Activated T-cell treated with anti-CD3 and anti-CD28 coated beads, Interleukin-2, amount 50 U/mL, for 72 hours (primary cell): ENCODE measurements at regions not wholly inside any gene's neighbourhood (a gene's known extent, or its start where the extent isn't known, plus 50 kb on each side); places are given as distances from the start of the nearest gene placed in this dataset.

Experiments used
- ATAC-seq, 2 donors: fragments of 150-1000 bp; cut with Tn5 transposase; replicated peaks in 1 of 2; 2 replicates each; pipeline ENCODE4 v1.10.0; 2021; ENCODE audit warnings: moderate library complexity in 2 of 2, mild to moderate bottlenecking in 1 of 2
- DNase-seq, 2 donors: peaks; one replicate each; pipeline ENCODE4 v3.0.0; 2021 to 2022; ENCODE audit warnings: mixed read lengths in 1 of 2
- H3K27ac Mint-ChIP-seq: one replicate; pipeline ENCODE4 v1.8.0; 2022; ENCODE audit warnings: mild to moderate bottlenecking, moderate library complexity, mixed read lengths
- H3K27me3 Mint-ChIP-seq: one replicate; pipeline ENCODE4 v1.8.0; 2022; ENCODE audit warnings: low read depth, mixed read lengths
- H3K36me3 Mint-ChIP-seq, 2 donors: one replicate each; pipeline ENCODE4 v1.8.0; 2022; ENCODE audit warnings: mixed read lengths in 2 of 2, mild to moderate bottlenecking in 1 of 2; ENCODE audit not compliant: insufficient read depth in 2 of 2
- H3K4me1 Mint-ChIP-seq: one replicate; pipeline ENCODE4 v1.8.0; 2022; ENCODE audit warnings: low read depth, mixed read lengths
- H3K4me3 Mint-ChIP-seq, 2 donors: one replicate each; pipeline ENCODE4 v1.8.0; 2022; ENCODE audit warnings: mild to moderate bottlenecking in 2 of 2, mixed read lengths in 2 of 2, moderate library complexity in 2 of 2
- H3K9me3 Mint-ChIP-seq, 2 donors: one replicate each; pipeline ENCODE4 v1.8.0; 2022; ENCODE audit warnings: mixed read lengths in 2 of 2

DNA sequence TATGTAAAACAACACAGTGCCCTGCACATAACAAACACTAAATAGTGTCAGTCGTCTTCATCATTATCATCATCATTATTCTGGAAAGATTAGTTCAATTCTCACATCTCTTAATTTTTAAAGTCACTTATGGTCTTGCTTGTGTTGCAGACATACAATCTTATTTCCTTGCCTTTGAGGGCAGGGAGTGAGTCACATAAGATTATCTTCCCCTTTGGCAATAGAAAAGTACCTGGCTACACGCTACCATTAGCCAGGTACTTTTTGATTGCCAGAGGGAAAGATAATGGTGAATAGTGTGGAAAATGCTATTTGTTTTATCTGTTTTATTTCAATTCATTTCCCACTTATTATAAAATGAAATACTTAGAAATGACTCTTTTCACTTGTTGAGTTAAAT, 76.6 kb upstream of the RMDN2 start:
- H3K4me1 Mint-ChIP-seq: peaks cover 21% of the 10 kb centered on the region
- H3K27me3 Mint-ChIP-seq: no peaks in the 10 kb centered on the region
- DNase-seq (no peak), ATAC-seq (no peak)
- no peak overlapping the region for H3K4me3 Mint-ChIP-seq
- H3K36me3 Mint-ChIP-seq: no peaks in the 10 kb centered on the region
- H3K27ac Mint-ChIP-seq: no peak overlapping the region
- no peaks in the 10 kb centered on the region for H3K9me3 Mint-ChIP-seq

DNA sequence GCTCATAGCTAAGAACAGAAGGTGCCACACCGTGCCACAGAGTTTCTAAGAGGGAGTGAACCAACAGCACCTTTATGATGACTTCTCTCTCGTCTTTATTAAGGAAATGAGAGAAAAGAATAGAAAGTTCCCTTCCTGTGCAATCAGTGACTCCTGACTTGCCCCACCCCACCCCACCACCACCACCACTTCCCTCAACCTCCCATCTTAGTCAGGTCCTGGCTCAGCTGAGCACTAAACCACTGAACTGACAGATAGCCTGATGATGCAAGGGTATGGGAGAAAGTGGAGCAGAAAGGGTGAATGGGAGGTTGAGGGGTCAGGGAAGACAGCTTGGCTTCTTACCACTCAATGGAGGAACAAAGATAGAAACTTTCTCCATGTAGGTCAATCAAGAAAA, 75.2 kb upstream of the RMDN2 start:
- no peak overlapping the region for H3K27ac Mint-ChIP-seq
- no peak for DNase-seq
- H3K4me3 Mint-ChIP-seq: no peak overlapping the region
- ATAC-seq: peak; percentile 31 to 43
- peaks cover 26% of the 10 kb centered on the region for H3K4me1 Mint-ChIP-seq
- H3K9me3 Mint-ChIP-seq: no peaks in the 10 kb centered on the region
- no peaks in the 10 kb centered on the region for H3K36me3 Mint-ChIP-seq
- H3K27me3 Mint-ChIP-seq: no peaks in the 10 kb centered on the region

DNA sequence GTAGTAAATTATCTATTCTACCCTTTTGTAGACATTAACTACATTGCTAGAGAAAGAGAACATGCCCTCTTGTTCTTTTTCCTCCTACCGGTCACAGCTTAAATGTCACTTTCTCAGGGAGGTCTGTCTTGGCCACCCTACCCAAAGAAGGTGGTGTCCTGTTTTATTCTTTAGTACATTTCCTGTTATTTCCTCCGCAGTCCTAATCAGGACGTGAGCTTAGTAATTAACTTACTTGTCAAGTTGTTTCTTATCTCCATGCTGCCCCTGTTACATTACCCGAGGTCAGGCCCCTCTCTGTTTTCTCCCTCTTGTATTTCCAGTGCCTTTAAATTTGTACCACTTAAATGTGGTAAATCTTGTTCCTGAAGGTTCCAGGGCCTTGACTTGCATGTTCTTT, 73.7 kb upstream of the RMDN2 start:
- H3K27me3 Mint-ChIP-seq: peaks cover 7% of the 10 kb centered on the region
- no peaks in the 10 kb centered on the region for H3K9me3 Mint-ChIP-seq
- DNase-seq (no peak), ATAC-seq (peak in 1 of 2 donors; percentile 16)
- peak overlapping the region; percentile 20 to 55 for H3K4me3 Mint-ChIP-seq
- H3K4me1 Mint-ChIP-seq: peaks cover 27% of the 10 kb centered on the region
- peak overlapping the region; percentile 93 for H3K27ac Mint-ChIP-seq
- H3K36me3 Mint-ChIP-seq: no peaks in the 10 kb centered on the region

DNA sequence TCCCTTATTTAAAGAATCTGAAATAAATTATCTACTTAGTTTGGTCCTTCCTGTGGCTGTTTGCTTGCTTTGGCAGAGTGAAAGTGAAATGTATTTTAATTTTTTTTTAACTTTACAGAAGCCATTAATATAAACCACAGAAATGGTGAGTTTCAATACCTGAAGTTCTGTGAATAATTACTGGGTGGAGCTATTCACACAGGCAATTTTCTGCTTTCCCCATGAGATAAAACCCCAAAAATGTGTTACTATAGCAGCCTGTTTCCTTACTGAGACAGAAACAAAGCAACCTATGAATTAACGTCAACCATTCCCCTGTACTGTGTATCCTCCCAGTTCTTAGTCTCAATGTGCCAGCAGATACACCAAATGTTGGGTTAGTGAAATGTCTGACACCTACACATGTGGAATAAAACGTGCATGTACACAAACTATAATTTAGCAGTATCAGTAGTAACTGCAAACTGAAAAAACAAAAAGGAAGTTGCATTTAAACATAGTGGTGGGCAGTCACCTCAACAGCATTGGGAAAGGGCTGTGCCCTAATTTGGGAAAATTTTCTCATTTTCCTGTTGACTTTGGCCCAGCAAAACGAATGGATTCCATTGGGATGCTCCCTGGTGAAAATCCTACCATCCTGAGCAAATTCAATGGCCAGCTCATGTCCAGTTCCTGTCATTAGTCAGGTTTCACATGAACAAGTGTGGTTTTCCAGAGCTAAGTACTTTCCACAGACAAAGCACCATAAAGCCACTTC, 73.1 kb upstream of the RMDN2 start:
- Mint-ChIP-seq H3K27me3 (peaks cover 13% of the 10 kb centered on the region), H3K4me1 (peaks cover 30% of the 10 kb centered on the region), H3K27ac (peak overlapping the region; percentile 93), H3K36me3 (no peaks in the 10 kb centered on the region), H3K9me3 (no peaks in the 10 kb centered on the region), H3K4me3 (peak overlapping the region; percentile 20 to 55)
- no peak for DNase-seq
- ATAC-seq: peak; percentile 68 to 79

DNA sequence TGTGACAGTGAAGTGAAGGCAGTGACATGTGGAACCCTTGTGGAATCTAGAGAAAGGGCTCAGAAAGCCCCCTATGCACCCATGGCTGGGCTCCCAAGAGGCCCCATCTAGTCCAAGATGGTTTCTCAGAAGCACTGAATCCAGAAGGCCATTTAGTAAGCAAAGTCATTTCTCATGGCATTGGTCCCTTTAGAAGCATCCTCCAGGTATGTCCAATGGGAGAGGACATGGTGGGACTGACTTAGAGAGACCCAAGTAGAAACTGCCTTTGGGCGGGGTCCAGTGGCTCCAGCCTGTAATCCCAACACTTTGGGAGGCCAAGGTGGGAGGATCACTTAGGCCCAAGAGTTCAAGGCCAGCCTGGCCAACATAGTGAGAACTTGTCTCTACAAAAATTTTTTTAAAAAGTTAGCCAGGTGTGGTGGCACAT, 72.5 kb upstream of the RMDN2 start:
- Mint-ChIP-seq H3K36me3 (no peaks in the 10 kb centered on the region), H3K9me3 (no peaks in the 10 kb centered on the region), H3K4me1 (peaks cover 30% of the 10 kb centered on the region), H3K27ac (no peak overlapping the region), H3K27me3 (peaks cover 13% of the 10 kb centered on the region), H3K4me3 (no peak overlapping the region)
- ATAC-seq (no peak), DNase-seq (no peak)

DNA sequence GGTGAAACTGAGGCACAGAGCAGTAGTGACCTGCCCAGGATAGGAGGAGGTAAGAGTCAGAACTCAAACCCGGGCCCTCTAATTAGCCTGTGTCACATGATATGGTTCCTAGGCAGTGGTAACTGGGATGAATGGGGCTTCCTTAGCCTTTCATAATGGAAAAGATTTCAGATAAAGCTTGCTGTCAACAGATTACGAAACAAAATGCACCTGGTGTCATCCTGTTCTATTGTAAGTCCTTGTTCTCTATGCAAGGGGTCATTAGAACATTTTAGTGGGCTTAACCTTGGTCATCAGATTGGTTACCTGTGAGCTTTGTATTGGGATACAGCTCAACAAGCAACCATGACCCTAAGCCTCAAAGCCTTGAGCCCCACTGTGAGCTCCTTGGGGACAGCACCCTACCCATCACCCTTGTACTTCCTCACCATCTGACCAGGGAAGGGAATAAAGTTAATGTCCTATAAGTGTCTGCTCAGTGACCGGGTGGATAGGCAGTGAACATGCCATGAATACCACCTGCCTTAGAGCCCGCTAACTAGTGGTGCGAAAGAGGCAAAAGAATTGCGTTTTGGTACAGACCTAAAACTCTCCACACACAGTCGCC, 70.3 kb upstream of the RMDN2 start:
- Mint-ChIP-seq H3K27ac (no peak overlapping the region), H3K4me1 (peaks cover 36% of the 10 kb centered on the region), H3K36me3 (no peaks in the 10 kb centered on the region), H3K9me3 (peaks cover 0 to 3% of the 10 kb centered on the region in 2 donors), H3K27me3 (peaks cover 13% of the 10 kb centered on the region), H3K4me3 (no peak overlapping the region)
- no peak for ATAC-seq
- no peak for DNase-seq

DNA sequence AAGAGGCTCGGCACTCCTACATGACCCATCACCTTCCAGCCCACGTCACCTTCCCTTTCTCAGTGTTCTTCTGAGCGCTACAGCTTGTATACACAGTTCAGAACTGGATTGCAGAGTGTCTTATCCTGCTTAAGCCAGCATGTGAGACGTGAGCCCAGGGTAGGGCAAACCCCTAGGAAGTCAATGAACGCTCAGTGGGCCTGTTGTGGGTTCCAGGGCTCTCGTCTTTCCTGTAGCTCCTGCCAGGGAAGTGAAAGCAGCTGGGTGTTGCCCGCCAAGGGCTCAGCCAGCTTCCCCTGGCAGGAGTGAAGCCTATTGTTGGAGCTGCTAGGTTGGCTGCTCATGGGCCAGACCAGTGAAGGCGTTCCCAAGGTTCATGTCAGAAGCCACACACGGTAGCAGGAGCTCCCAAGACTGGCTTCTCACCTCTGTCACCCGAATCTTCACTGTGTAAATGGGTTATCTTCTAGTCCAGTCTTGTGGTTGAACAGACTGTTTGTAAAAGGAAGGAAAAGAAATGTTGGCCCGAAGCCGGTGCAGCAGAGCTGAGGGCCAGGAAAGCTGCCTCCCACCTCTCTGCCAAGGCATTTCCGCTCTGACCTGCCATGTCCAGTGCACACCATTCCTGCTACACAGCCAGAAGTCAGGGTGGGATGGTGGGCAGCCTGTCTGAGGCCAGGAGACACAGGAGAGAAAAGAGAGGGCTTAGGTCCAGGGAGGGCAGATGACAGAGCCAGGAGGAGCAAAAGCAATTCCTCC, 69.6 kb upstream of the RMDN2 start:
- H3K4me3 Mint-ChIP-seq: no peak overlapping the region
- DNase-seq (no peak), ATAC-seq (no peak)
- peaks cover 0 to 3% of the 10 kb centered on the region in 2 donors for H3K9me3 Mint-ChIP-seq
- H3K27me3 Mint-ChIP-seq: peaks cover 18% of the 10 kb centered on the region
- peaks cover 31% of the 10 kb centered on the region for H3K4me1 Mint-ChIP-seq
- H3K27ac Mint-ChIP-seq: no peak overlapping the region
- no peaks in the 10 kb centered on the region for H3K36me3 Mint-ChIP-seq

DNA sequence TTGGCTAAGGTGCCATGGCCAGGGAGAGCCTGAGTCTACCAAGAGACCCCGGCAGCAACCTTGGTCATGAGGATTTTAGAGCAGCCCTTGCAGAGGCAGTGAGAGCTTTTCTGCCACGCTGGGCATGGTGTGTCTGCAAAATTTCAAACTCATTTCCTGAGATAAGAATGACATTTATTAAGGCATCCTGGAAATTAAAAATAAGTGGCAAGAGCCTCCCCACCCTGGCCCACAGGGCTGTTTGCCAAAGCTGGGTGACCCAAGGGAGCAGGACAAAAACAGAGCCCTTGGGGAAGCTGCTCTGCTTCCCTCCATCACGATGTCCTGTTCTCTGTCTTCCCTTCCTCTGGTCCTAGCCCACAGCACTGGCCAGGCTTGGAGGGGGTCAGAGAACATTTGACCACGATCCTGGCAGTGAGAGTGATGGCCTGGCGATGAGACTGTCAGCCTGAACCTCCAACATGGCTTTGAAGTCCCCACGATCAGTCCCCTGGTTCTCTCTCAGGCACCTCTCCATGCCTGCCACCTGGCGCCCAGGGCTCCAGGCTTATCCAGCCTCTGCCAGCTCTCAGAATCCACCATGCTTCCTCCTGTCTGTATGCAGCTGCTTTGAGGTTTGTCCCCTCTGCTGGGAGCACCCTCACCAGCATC, 68.9 kb upstream of the RMDN2 start:
- DNase-seq: no peak
- no peak overlapping the region for H3K27ac Mint-ChIP-seq
- ATAC-seq: no peak
- peaks cover 0 to 3% of the 10 kb centered on the region in 2 donors for H3K9me3 Mint-ChIP-seq
- peaks cover 20% of the 10 kb centered on the region for H3K27me3 Mint-ChIP-seq
- no peaks in the 10 kb centered on the region for H3K36me3 Mint-ChIP-seq
- H3K4me3 Mint-ChIP-seq: no peak overlapping the region
- peaks cover 26% of the 10 kb centered on the region for H3K4me1 Mint-ChIP-seq

DNA sequence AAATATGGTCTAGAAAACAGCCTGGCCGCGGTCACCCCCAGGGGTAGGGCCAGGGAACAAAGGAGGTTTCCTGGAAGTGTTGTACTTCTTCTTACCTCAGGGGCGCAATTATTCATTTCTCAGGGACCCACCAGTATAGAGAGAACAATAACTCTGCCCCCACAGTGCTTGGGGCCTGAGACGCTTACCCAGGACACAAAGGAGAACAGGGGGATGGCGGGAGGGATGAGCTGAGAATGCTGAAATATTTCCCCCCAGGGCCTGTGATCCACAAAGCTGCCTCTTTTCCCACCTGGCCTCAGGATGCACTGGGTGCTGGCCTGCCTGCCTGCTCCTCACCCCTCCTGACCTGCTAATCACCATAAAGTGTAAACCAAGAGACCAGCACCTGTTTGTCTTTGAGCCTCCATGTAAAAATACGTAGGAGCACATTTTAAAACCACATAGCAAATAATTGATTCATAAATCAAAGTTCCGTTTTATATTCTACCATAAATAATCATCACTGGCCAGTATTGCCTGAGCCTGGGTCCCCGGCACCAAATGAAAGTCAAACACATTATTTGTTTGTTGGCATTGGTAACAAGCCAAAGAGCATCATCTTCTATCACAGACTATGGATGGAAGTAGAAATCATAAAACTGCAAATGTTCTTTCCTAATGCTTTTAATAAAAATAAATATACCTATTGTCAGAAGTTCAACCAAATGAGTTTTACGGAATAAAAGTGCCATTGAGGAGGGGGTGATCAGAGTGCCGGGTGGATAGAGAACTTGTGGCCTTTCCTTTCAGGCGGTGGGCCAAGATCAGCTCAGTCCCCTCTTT, 67.3 kb upstream of the RMDN2 start:
- Mint-ChIP-seq H3K36me3 (no peaks in the 10 kb centered on the region), H3K27me3 (peaks cover 36% of the 10 kb centered on the region), H3K4me3 (no peak overlapping the region), H3K4me1 (peaks cover 15% of the 10 kb centered on the region), H3K27ac (no peak overlapping the region), H3K9me3 (peaks cover 0 to 3% of the 10 kb centered on the region in 2 donors)
- ATAC-seq: no peak
- no peak for DNase-seq

DNA sequence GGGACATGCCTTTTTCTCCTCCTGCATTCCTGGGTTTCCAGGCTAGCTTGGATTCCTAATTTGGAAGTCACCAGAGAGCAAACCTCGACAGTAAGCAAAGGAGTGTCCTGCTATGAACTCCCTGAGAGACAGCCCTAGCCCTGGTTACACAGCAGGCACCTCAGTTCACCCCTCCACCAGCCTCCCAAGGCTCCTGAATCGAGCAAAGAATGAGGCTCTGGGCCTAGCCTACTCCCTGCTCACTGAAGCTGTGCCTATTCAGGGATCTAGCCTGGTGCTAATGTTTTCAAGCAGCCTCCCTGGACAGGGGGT, 66.7 kb upstream of the RMDN2 start:
- H3K27ac Mint-ChIP-seq: no peak overlapping the region
- no peak for DNase-seq
- H3K4me1 Mint-ChIP-seq: peaks cover 15% of the 10 kb centered on the region
- peaks cover 41% of the 10 kb centered on the region for H3K27me3 Mint-ChIP-seq
- peaks cover 0 to 3% of the 10 kb centered on the region in 2 donors for H3K9me3 Mint-ChIP-seq
- no peaks in the 10 kb centered on the region for H3K36me3 Mint-ChIP-seq
- ATAC-seq: no peak
- H3K4me3 Mint-ChIP-seq: no peak overlapping the region

DNA sequence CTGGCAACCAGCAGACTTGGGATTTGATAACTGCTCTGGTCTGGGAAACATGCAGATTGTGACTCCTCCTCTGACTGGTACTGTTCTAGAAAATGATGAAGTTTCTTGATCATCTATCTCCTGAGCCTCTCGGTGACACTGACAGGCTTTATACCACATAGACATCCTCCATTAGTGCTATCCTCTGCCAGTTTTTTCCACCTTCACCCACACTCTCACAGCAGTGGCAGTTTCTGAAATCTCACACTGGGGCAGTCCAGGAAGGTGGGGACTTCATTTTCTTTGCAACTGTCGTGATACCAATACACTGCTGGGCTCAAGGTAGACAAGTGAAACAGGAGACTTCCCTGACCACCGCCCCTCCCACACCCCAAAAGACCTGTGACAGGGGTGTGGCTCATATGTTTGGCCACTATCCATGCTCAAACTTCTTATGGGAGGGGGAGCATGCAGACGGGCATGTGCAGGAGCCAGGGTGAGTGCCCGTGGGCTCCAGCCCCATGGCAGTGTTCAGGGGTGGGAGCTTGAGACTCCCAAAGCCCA, 66.3 kb upstream of the RMDN2 start:
- Mint-ChIP-seq H3K27ac (no peak overlapping the region), H3K36me3 (no peaks in the 10 kb centered on the region), H3K9me3 (peaks cover 0 to 3% of the 10 kb centered on the region in 2 donors), H3K4me3 (no peak overlapping the region), H3K4me1 (peaks cover 13% of the 10 kb centered on the region), H3K27me3 (peaks cover 46% of the 10 kb centered on the region)
- ATAC-seq (peak; percentile 22 to 42), DNase-seq (no peak)

DNA sequence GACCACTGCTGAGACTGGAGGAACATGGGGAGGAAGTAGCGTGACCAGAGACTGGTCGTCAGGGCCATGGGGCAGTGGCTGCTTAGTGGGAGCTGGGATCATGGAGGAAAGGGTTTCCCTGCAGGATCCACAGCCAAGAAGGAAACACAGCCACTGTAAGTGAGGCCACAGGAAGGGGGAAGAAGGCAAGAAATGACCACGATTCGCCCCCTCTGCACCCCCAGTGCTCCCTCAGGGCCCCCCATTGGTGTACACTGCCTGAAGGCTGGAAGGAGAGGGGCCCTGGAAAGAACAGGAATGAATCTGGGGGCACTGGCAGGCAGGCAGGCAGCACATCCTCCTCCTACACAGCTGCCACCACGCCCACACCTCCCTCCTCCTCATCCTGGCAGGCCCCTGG, 62.5 kb upstream of the RMDN2 start:
- no peak for ATAC-seq

More for the DNA sequence above, 62.5 kb upstream of the RMDN2 start:
- no peak overlapping the region for H3K27ac Mint-ChIP-seq
- H3K4me1 Mint-ChIP-seq: peaks cover 6% of the 10 kb centered on the region
- no peaks in the 10 kb centered on the region for H3K36me3 Mint-ChIP-seq
- no peak overlapping the region for H3K4me3 Mint-ChIP-seq
- H3K9me3 Mint-ChIP-seq: peaks cover 0 to 3% of the 10 kb centered on the region in 2 donors
- no peak for DNase-seq
- peaks cover 60% of the 10 kb centered on the region for H3K27me3 Mint-ChIP-seq
